HepG2 (cell line): ENCODE measurements at regions not wholly inside any gene's neighbourhood (a gene's known extent, or its start where the extent isn't known, plus 50 kb on each side); places are given as distances from the start of the nearest gene placed in this dataset.
A peak's percentile ranks its signal among the peaks of the same experiment; 100 is the strongest.

Source experiments
- CBFB ChIP-seq: sonication (generic); formaldehyde crosslinking; IDR thresholded peaks from 2 replicates; pipeline ENCODE4 v1.4.0; 2020; ENCODE audit warnings: missing genetic modification reagents
- CEBPZ ChIP-seq: IDR thresholded peaks from 2 replicates; pipeline ENCODE4 v1.6.1; 2012; ENCODE audit warnings: low read length, improper control_type of control experiment
- DMTF1 ChIP-seq: sonication (generic); formaldehyde crosslinking; IDR thresholded peaks from 2 replicates; pipeline ENCODE4 v1.4.0; 2020; ENCODE audit warnings: mild to moderate bottlenecking, missing genetic modification reagents
- ESRRA ChIP-seq: sonication (generic); formaldehyde crosslinking; IDR thresholded peaks from 2 replicates; pipeline ENCODE4 v1.5.1; 2020; ENCODE audit warnings: mild to moderate bottlenecking, low read depth, missing genetic modification reagents
- HNF1A ChIP-seq, 2 experiments: sonication (generic) in 1 of 2; formaldehyde crosslinking in 1 of 2; IDR thresholded peaks; 2 replicates each; pipeline versions ENCODE4 v1.4.0 to v1.6.1; 2016 to 2020; ENCODE audit warnings: borderline replicate concordance in 1 of 2, low read depth in 1 of 2, mild to moderate bottlenecking in 1 of 2, missing genetic modification reagents in 1 of 2
- MAFF ChIP-seq: IDR thresholded peaks from 2 replicates; pipeline ENCODE4 v1.6.1; 2011; ENCODE audit warnings: low read depth, low read length, improper control_type of control experiment
- SKIL ChIP-seq: sonication (generic); formaldehyde crosslinking; IDR thresholded peaks from 2 replicates; pipeline ENCODE4 v1.8.0; 2022; ENCODE audit warnings: missing genetic modification reagents, mild to moderate bottlenecking, moderate library complexity, borderline replicate concordance
- SMARCC2 ChIP-seq: fragments of 450-650 bp; IDR thresholded peaks from 2 replicates; pipeline ENCODE4 v1.6.1; 2017; ENCODE audit warnings: antibody characterized with exemption, mild to moderate bottlenecking
- TEAD2 ChIP-seq: sonication (generic); formaldehyde crosslinking; IDR thresholded peaks from 2 replicates; pipeline ENCODE4 v1.9.0; 2021; ENCODE audit warnings: missing genetic modification reagents
- UBTF ChIP-seq: sonication (generic); formaldehyde crosslinking; IDR thresholded peaks from 2 replicates; pipeline ENCODE4 v1.4.0; 2020; ENCODE audit warnings: mild to moderate bottlenecking, missing genetic modification reagents
- ZNF264 ChIP-seq: sonication (generic); formaldehyde crosslinking; IDR thresholded peaks from 2 replicates; pipeline ENCODE4 v1.4.0; 2020; ENCODE audit warnings: missing genetic modification reagents
- ZNF296 ChIP-seq: sonication (generic); formaldehyde crosslinking; conservative IDR thresholded peaks from 2 replicates; pipeline ENCODE4 v1.5.0; 2020; ENCODE audit warnings: mild to moderate bottlenecking, missing genetic modification reagents
- ZSCAN30 ChIP-seq: sonication (generic); formaldehyde crosslinking; IDR thresholded peaks from 2 replicates; pipeline ENCODE4 v1.5.0; 2020; ENCODE audit warnings: mild to moderate bottlenecking, missing genetic modification reagents

- TF ChIP-seq CEBPZ (no peak), SMARCC2 (no peak), MAFF (no peak), SKIL (no peak), ESRRA (no peak; the same call in 1 of the 2 replicates), HNF1A (IDR thresholded peaks at IDR 0.05; ENCODE audit: low read depth) (peak; percentile 89), HNF1A (CRISPR knock-in tag; IDR thresholded peaks at IDR 0.05; ENCODE audit: borderline replicate concordance) (peak; percentile 96), UBTF (no peak), TEAD2 (no peak), CBFB (CRISPR knock-in tag) (no peak), DMTF1 (no peak), ZSCAN30 (CRISPR knock-in tag) (no peak), ZNF264 (CRISPR knock-in tag) (no peak), ZNF296 (CRISPR knock-in tag) (no peak)
These were observed 63.2 kb upstream of the TMEM17 start (continued) for GRCh38 chr2:62568983-62569837.
